OCI-LY1 (cell line): ENCODE measurements at regions not wholly inside any gene's neighbourhood (a gene's known extent, or its start where the extent isn't known, plus 50 kb on each side); places are given as distances from the start of the nearest gene placed in this dataset.

Experiments
- CTCF ChIP-seq: fragments of 200-600 bp; sonication (generic), shearing (Covaris generic); IDR thresholded peaks from 2 replicates; pipeline ENCODE4 v1.5.1; 2017; ENCODE audit warnings: mild to moderate bottlenecking, antibody characterized with exemption, low read length, moderate library complexity, mixed read lengths
- EZH2 ChIP-seq: fragments of 200-600 bp; sonication (generic), shearing (Covaris generic); IDR thresholded peaks from 2 replicates; pipeline ENCODE4 v1.8.0; 2017; ENCODE audit warnings: borderline replicate concordance, mixed run types, mild to moderate bottlenecking, antibody characterized with exemption, low read length, moderate library complexity, mixed read lengths

DNA sequence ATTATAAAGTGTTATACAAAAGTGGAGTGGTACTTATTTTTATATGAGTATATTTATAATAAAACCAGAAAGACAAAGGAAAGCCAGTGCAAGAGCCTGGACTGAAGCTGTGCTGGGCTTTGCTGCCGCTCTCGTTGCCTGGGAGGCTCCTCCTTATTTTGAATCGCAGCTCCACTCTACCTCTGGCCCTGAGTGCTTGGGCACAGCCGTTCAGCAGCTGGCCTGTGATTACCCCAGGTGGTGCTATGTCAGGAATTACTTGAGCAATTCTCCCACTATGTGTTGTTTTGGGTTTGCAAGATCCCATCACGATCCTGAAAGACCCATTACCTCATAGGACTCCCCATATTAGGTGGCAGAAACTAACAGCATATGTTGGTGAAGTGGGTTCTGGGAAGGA lies 53.0 kb upstream of the LCLAT1 start:
- TF ChIP-seq EZH2 (no peak), CTCF (no peak)
